ENCODE measurements at regions not wholly inside any gene's neighbourhood (a gene's known extent, or its start where the extent isn't known, plus 50 kb on each side); places are given as distances from the start of the nearest gene placed in this dataset.

DNA sequence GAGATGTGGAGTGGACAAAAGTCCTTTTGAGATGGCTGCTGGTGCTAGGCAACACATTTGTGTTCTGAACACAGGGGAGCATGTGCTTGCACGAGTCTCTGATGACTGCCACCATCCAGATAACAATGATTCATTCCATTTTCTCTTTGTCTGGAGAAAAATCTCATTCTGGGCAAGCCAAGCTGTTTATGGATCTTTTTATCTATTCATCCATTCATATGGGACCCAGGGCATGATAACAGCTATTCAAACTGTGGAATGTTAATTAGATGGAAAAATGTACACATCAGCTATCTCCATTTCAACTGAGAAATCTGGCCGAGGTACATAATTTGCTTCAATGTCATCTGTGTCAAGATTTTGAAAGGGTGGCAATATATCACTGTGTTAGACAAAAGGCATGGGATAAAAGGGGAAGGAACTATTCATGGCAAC lies 117.5 kb upstream of the ZBED5 start:
- H2BK120ac ChIP-seq (replicated peaks; ENCODE audit: low read depth, low read length): no peak overlapping the region
- ChIA-PET POLR2A (ENCODE audit: partially characterized antibody) (interaction anchor here (1.6 kb wide), 1 partner anchor 166 kb away, joined by 8 read pairs; the partner anchor contains the start of gene EIF4G2), CTCF (ENCODE audit: partially characterized antibody) (interaction anchor here (1.0 to 2.2 kb wide), 6 partner anchors 12 to 63 kb away, joined by 3 to 6 read pairs (median 4); no protein-coding TSS in a partner anchor)
- no peak overlapping the region for H3K4ac ChIP-seq (replicated peaks; ENCODE audit: insufficient read length, low read depth, low read length)
- H3K14ac ChIP-seq (ENCODE audit: insufficient read length): no peak overlapping the region
- H3K27me3 ChIP-seq (replicated peaks in 1 of 4; ENCODE audit: control insufficient read depth in 3 of 4, extremely low read depth in 1 of 4, insufficient read depth in 3 of 4, low read length in 3 of 4): no peaks in the 10 kb centered on the region; a peak in 1 of 7 replicates
- H2BK5ac ChIP-seq (ENCODE audit: low read depth, low read length): no peak overlapping the region
- H4K8ac ChIP-seq (ENCODE audit: extremely low read depth, insufficient read depth, low read length): no peak overlapping the region
- no peak overlapping the region for H2BK12ac ChIP-seq (ENCODE audit: low read depth, low read length)
- H3K79me2 ChIP-seq (ENCODE audit: control insufficient read depth in 1 of 2, insufficient read depth in 2 of 2, low read length in 2 of 2): no peaks in the 10 kb centered on the region
- no peaks in the 10 kb centered on the region for H4K20me1 ChIP-seq (replicated peaks in 1 of 2; ENCODE audit: control insufficient read depth in 1 of 2, insufficient read depth in 2 of 2, low read length in 2 of 2)
- no peak overlapping the region for H3K9ac ChIP-seq (replicated peaks in 1 of 4; ENCODE audit: extremely low read depth in 1 of 4, low read depth in 3 of 4, low read length in 3 of 4)
- TF ChIP-seq JUND (IDR thresholded peaks at IDR 0.05; ENCODE audit: low read length) (no peak), SP1 (IDR thresholded peaks at IDR 0.05; ENCODE audit: low read depth, low read length) (no peak), RXRA (IDR thresholded peaks at IDR 0.05; ENCODE audit: insufficient read depth, low read depth, low read length) (no peak), PHF8 (conservative IDR thresholded peaks at IDR 0.05; ENCODE audit: low read depth, low read length) (no peak), EGR1 (IDR thresholded peaks at IDR 0.05; ENCODE audit: borderline replicate concordance, low read depth, low read length) (no peak)
- DNase-seq (ENCODE audit: low read depth in 1 of 2, low spot score in 2 of 2) (no peak), FAIRE-seq (no peak)
- H3K56ac ChIP-seq (replicated peaks; ENCODE audit: insufficient read length, low read depth, low read length): no peak overlapping the region
- no peaks in the 10 kb centered on the region; the same call in 1 of the 2 replicates for H3K23me2 ChIP-seq (ENCODE audit: low read depth, low read length)
- H3K79me1 ChIP-seq (ENCODE audit: low read depth, low read length): no peaks in the 10 kb centered on the region
- H3K4me1 ChIP-seq (replicated peaks in 1 of 4; ENCODE audit: control insufficient read depth in 3 of 4, insufficient read depth in 4 of 4, low read length in 3 of 4): no peaks in the 10 kb centered on the region
- H2BK15ac ChIP-seq (ENCODE audit: low read length): no peak overlapping the region
- H4K91ac ChIP-seq (replicated peaks; ENCODE audit: insufficient read length, low read length): no peak overlapping the region
- no peak overlapping the region for H3K27ac ChIP-seq (ENCODE audit: low read depth, low read length)
- H3K18ac ChIP-seq (ENCODE audit: extremely low read depth, low read length): no peak overlapping the region
- H3K9me3 ChIP-seq (ENCODE audit: insufficient read depth in 2 of 2, low read depth in 1 of 2, low read length in 1 of 2): no peaks in the 10 kb centered on the region
- no peak overlapping the region for H4K5ac ChIP-seq (ENCODE audit: insufficient read length, low read depth, low read length)
- no peak overlapping the region for H2AFZ ChIP-seq (ENCODE audit: low read length)
- no peak overlapping the region for H3K4me3 ChIP-seq (ENCODE audit: extremely low read depth in 1 of 4, insufficient read depth in 2 of 4, low read depth in 3 of 4, low read length in 4 of 4)
- no peaks in the 10 kb centered on the region for H3K36me3 ChIP-seq (ENCODE audit: control insufficient read depth in 2 of 4, insufficient read depth in 4 of 4, low read length in 3 of 4)
- no peak overlapping the region for H3K4me2 ChIP-seq (ENCODE audit: insufficient read depth in 1 of 2, low read depth in 2 of 2, low read length in 2 of 2)
- 82% methylated on average over 2 of the region's 2 CpGs; no CpG with 5 or more reads in 1 of the 2 experiments for WGBS, 2 experiments (ENCODE audit: extremely low coverage in 1 of 2, insufficient coverage in 1 of 2, insufficient read length in 1 of 2, insufficient replicate concordance in 2 of 2, low coverage in 1 of 2, low lambda C conversion rate in 2 of 2, missing lambda C conversion rate in 1 of 2)
- no peak overlapping the region for H2BK20ac ChIP-seq (ENCODE audit: low read length)
- H3K23ac ChIP-seq (ENCODE audit: insufficient read length): no peak overlapping the region
- no peak overlapping the region for H2AK5ac ChIP-seq (ENCODE audit: low read depth, low read length)

Data from H1 (cell line).